NT2/D1 (cell line): ENCODE measurements at regions not wholly inside any gene's neighbourhood (a gene's known extent, or its start where the extent isn't known, plus 50 kb on each side); places are given as distances from the start of the nearest gene placed in this dataset.

Experiments
- DNase-seq: peaks from one replicate; pipeline ENCODE4 v3.0.0-alpha.2; 2011; ENCODE audit warnings: low read depth, low spot score
- H3K27me3 ChIP-seq: 2 replicates; pipeline ENCODE4 v1.6.0; 2011; ENCODE audit warnings: mild to moderate bottlenecking; ENCODE audit not compliant: insufficient read length, insufficient read depth
- H3K36me3 ChIP-seq: 2 replicates; pipeline ENCODE4 v1.6.1; 2011; ENCODE audit warnings: mild to moderate bottlenecking, low read length, mixed read lengths; ENCODE audit not compliant: insufficient read depth, insufficient read length
- H3K4me1 ChIP-seq: 2 replicates; pipeline ENCODE4 v1.5.1; 2011; ENCODE audit not compliant: insufficient read depth, insufficient read length
- H3K4me3 ChIP-seq: 2 replicates; pipeline ENCODE4 v1.5.1; 2011; ENCODE audit warnings: low read depth; ENCODE audit not compliant: insufficient read length
- H3K9ac ChIP-seq: 2 replicates; pipeline ENCODE4 v1.6.0; 2011; ENCODE audit warnings: low read depth; ENCODE audit not compliant: insufficient read length
- H3K9me3 ChIP-seq: 2 replicates; pipeline ENCODE4 v1.5.1; 2011; ENCODE audit warnings: mild to moderate bottlenecking, low read length; ENCODE audit not compliant: insufficient read depth
- SUZ12 ChIP-seq: IDR thresholded peaks from 2 replicates; pipeline ENCODE4 v1.6.1; 2011; ENCODE audit not compliant: insufficient read length, insufficient read depth; ENCODE audit errors: extremely low read depth
- YY1 ChIP-seq: IDR thresholded peaks from 2 replicates; pipeline ENCODE4 v1.6.1; 2011; ENCODE audit not compliant: insufficient read length, insufficient read depth
- ZNF274 ChIP-seq: IDR thresholded peaks from 2 replicates; pipeline ENCODE4 v1.6.1; 2011; ENCODE audit warnings: mild to moderate bottlenecking, low read depth, low read length

DNA sequence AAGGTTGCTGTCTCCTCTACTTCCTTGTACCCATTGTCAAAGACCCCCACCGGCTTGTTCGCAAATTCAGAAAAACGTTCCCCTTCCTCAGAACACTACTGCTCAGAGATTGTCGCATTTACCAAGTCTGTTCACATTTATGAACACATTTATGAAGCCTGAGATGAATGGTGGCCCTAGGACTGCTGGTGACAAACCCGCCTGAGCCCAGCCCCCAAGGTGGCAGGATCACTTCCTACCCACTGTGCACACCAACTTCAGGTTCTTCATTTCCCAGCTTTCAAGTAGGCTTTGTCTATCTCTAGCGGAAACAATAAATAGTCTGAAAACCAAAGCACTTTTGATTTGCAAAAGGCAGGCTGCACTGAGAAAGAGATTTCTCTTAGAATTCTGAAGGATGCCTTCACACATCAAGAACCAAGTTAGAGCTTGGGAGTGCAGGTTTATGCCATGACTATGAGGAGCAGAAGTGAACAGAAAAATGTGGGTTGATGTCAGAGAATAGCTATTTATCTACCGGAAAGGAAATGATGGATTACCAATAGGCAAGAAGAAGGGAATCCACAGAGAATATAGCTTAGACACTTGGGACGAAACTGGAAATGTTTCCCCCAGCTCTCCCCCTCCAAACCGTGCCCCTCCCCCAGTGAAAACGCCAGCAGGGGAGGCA is 200.5 kb downstream of the TOMM20 start:
- Histone ChIP-seq H3K4me1 (peaks cover 15% of the 10 kb centered on the region), H3K27me3 (no peaks in the 10 kb centered on the region), H3K36me3 (no peaks in the 10 kb centered on the region), H3K9me3 (no peaks in the 10 kb centered on the region), H3K9ac (no peak overlapping the region), H3K4me3 (no peak overlapping the region)
- DNase-seq, result no peak
- TF ChIP-seq SUZ12 (no peak), YY1 (no peak), ZNF274 (no peak)

DNA sequence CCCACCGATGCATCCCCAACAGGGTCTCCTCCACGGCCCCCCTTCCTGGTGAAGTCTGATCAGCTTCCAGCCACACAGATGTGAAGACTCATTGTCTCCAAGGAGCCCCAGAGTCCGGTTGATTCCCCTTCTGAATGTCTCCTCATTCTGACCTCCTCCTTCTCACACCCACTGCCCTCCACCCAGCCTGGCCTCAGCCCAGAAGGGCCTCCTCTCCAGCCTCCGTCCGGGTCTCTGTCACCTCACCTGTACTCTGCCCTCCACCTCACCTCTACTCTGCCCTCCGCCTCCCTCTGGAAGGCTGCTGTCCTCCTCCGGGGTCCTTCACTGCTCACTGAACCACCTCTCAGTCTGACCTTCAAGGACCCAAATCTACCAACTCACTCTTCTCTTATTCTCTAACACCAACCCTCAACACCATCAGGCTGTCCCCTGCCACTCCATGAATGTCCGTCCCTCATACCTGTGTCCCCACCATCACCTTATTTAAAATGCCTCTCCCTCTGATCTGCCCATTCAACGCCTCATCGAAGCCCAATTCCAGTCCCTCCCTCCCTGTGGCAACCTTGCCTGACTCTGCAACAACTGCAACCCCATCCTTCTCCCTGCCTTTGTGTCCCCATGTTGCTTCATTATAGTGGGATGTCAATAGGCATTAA is 201.2 kb downstream of the TOMM20 start:
- DNase-seq, result no peak
- TF ChIP-seq SUZ12 (no peak), YY1 (no peak), ZNF274 (no peak)
- Histone ChIP-seq H3K36me3 (no peaks in the 10 kb centered on the region), H3K9ac (no peak overlapping the region), H3K27me3 (no peaks in the 10 kb centered on the region), H3K4me1 (peaks cover 12% of the 10 kb centered on the region), H3K9me3 (no peaks in the 10 kb centered on the region), H3K4me3 (no peak overlapping the region)

DNA sequence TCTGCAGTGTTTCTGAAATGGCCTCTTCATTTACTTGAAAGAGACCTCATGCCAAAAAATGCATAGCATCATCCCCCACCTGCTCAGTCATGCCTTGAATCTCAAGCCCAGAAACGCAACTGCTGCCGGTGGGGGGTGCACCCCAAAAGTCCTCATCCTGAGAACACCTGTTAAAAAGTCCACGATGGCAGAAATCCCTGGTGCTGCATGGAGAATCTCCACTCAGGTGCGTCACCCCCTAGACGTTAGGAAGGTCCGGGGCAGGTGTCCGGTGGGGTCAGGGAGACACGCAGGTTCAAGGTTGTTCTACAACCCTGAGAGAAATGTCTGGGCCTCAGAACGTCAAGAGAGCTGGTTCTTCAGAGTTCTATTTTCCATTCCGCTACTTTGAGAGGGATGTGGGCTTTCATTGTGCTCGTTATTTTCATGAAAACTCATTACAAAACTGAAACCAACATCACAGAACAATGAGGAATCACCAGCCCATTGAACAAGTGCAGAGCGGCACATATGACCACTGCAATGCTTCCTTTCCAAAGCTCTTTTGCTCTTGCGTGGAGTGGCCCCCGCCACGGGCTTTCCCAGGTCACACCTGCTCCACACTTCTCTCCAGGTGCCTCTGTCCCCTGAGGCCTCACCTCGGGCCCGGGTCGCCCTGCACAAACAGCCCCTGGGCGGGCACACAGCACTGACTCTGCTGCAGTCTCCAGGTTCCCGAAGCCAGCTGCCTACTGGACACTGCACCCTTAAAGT is 201.9 kb downstream of the TOMM20 start:
- TF ChIP-seq SUZ12 (no peak), YY1 (no peak), ZNF274 (no peak)
- peak overlapping the region; percentile 51 for H3K9ac ChIP-seq

DNA sequence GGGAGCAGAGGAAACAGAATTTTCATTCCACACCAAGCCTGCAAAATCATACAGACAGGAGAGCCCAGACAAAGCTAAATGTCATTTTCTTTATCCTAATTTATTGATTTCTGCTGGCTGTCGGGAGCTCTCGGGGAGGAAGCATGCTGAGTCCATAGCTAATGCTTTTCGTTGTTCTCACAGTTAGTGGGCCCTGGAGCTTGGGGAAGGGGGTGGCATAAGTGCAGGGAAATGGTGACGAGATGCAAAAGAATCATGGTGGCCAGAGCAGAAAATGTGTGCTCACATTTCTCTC is 202.4 kb downstream of the TOMM20 start:
- peaks cover 10% of the 10 kb centered on the region for H3K4me1 ChIP-seq
- H3K9me3 ChIP-seq, result no peaks in the 10 kb centered on the region
- no peak for DNase-seq
- no peak overlapping the region for H3K4me3 ChIP-seq
- H3K9ac ChIP-seq, result peak overlapping the region; percentile 51
- TF ChIP-seq YY1 (no peak), SUZ12 (no peak), ZNF274 (no peak)
- no peaks in the 10 kb centered on the region for H3K36me3 ChIP-seq
- H3K27me3 ChIP-seq, result no peaks in the 10 kb centered on the region

More for the DNA sequence above, 201.9 kb downstream of the TOMM20 start:
- no peak for DNase-seq
- H3K4me1 ChIP-seq, result peaks cover 10% of the 10 kb centered on the region
- no peaks in the 10 kb centered on the region for H3K27me3 ChIP-seq
- H3K4me3 ChIP-seq, result no peak overlapping the region
- no peaks in the 10 kb centered on the region for H3K9me3 ChIP-seq
- no peaks in the 10 kb centered on the region for H3K36me3 ChIP-seq

DNA sequence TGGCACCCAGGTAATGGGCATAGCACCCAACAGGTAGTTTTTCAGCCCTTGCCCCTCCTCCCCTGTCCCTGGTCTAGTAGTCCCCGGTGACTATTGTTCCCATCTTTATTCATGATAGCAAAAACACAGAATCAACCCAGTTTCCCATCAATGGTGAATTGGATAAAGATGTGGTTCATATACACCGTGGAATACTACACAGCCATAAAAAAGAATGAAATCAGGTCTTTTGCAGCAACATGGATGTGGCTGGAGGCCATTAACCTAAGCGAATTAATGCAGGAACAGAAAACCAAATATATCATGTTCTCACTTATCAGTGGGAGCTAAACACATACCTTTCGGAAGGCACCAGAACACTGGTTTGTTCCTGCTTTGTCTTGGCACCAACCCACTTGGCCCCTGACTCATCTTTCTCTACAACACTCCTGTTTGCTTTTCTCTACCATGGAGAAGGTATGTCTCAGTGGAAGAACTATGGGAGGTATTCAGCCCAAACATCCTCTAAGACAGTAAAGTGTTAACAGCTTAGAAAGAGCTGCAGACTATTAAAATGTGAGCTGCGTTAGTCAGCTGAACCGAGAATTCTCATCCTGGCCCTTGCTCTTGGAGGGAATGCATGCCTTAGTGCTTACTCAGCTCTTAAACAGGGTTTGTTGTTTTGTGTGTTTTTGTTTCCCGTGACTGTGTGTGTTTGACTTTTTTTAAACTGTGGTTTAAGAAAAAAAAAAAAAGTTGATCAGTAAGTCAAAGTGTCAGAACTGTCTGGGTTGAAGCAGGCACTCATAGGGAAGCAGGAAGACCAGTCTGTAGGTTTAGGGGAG is 203.0 kb downstream of the TOMM20 start:
- TF ChIP-seq YY1, result no peak
- TF ChIP-seq ZNF274, result no peak
- TF ChIP-seq SUZ12, result no peak
- Histone ChIP-seq H3K9ac (peak overlapping the region; percentile 51), H3K36me3 (no peaks in the 10 kb centered on the region), H3K4me3 (no peak overlapping the region), H3K4me1 (peaks cover 10% of the 10 kb centered on the region), H3K9me3 (no peaks in the 10 kb centered on the region), H3K27me3 (no peaks in the 10 kb centered on the region)
- peak; percentile 75 for DNase-seq

DNA sequence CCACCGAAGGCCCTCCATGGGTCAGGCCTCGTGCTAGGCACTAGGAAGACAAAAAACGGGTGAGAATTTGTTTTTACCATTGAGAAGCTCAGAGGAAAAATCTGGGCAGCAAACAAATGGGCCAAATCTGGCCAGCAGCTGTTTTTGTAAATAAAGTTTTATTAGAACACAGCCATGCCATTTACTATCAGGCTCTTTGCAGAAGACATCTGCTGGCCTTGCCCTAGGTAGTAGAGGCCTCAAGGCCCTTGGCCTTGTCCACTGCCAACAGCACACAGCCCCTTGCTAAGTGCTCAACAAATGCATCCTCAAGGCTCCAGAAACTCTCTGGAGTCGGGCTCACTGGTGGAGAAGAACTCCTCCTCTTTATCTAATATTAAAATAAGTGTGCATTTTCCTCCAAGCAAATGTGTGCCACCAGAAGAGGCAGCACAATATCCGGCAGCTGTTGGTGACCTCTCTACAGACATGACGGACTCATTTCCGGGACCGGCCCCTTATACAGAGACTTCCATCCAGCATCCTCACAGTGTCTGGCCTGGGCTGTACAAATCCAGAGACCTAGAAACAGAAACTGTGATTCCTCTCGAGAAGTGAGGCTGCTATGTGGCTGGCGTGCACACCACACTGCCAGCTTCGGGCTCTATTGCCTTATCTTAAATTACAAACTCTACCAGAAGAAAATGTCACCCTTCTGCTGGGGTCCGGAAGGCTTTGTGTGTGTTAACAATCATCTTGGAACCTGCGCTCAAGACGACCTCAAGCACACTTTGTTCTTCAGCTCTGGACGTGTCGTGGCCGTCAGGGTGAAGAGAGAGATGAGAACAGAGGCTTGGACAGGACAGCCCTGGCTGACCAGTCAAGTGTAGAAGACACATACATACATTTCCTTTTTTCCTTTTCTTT is 203.9 kb downstream of the TOMM20 start:
- Histone ChIP-seq H3K9ac (no peak overlapping the region), H3K27me3 (no peaks in the 10 kb centered on the region), H3K9me3 (no peaks in the 10 kb centered on the region; the same call in 1 of the 2 replicates), H3K4me1 (peaks cover 10% of the 10 kb centered on the region), H3K36me3 (no peaks in the 10 kb centered on the region), H3K4me3 (no peak overlapping the region)
- no peak for DNase-seq
- no peak for TF ChIP-seq SUZ12
- TF ChIP-seq YY1, result no peak
- no peak for TF ChIP-seq ZNF274
